Keratinocyte (primary cell): ENCODE measurements at regions not wholly inside any gene's neighbourhood (a gene's known extent, or its start where the extent isn't known, plus 50 kb on each side); places are given as distances from the start of the nearest gene placed in this dataset.

Experiments used
- CTCF ChIP-seq, 3 experiments: IDR thresholded peaks in 1 of 3; conservative IDR thresholded peaks in 1 of 3; optimal IDR thresholded peaks in 1 of 3; 2 replicates in 2 of 3; 3 replicates in 1 of 3; pipeline versions ENCODE3 to v1.5.1; 2011; ENCODE audit warnings: low read length in 3 of 3, mild to moderate bottlenecking in 3 of 3, moderate library complexity in 2 of 3, control low read depth in 1 of 3, inconsistent platforms in 1 of 3; ENCODE audit not compliant: insufficient read depth in 2 of 3; ENCODE audit errors: extremely low read depth in 1 of 3
- EZH2 ChIP-seq: IDR thresholded peaks from one replicate; pipeline ENCODE4 v1.6.1; 2012; ENCODE audit warnings: inconsistent platforms, mild to moderate bottlenecking, low read length, moderate library complexity

- TF ChIP-seq EZH2 (no peak), CTCF (optimal IDR thresholded peaks at IDR 0.05 in 1 of 3, IDR thresholded peaks at IDR 0.05 in 1 of 3, conservative IDR thresholded peaks at IDR 0.05 in 1 of 3; ENCODE audit: extremely low read depth in 1 of 3, insufficient read depth in 2 of 3, low read length in 3 of 3) (no peak)
Observed at GRCh38 chr16:29321000-29321393, 85.5 kb downstream of the NPIPB11 start.
